ENCODE measurements at regions not wholly inside any gene's neighbourhood (a gene's known extent, or its start where the extent isn't known, plus 50 kb on each side); places are given as distances from the start of the nearest gene placed in this dataset.
"Not testable (repeated sequence)": the region's sequence is repeated elsewhere in the genome, so short reads cannot be mapped to it uniquely, and the experiment has no call there.

DNA sequence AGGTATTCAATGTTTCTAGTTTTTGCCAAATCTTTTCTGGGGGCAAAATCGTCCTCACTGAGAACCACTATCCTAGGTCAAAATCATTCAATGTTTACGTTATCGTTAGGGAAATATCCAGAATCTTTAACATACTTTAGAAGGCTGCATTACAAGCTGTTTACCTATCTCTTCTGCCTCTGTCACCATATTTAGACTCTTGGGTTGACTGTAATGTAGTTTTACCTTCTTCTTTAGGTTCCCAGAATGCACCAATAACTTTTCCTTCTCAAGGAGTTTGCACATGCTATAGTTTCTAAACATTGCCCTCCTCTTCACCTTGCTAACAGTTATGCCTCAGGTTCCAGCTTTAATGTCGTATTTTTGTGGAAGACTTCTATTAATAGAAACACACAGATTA, 1185.5 kb upstream of the ADGRB3 start:
- ChIA-PET POLR2A (no interaction called here), CTCF (no interaction called here)
- no peak overlapping the region for H3K4me3 ChIP-seq (ENCODE audit: low read depth, low read length)
- no peak for DNase-seq (ENCODE audit: low read depth, low spot score)
- TF ChIP-seq, protein P1, sequence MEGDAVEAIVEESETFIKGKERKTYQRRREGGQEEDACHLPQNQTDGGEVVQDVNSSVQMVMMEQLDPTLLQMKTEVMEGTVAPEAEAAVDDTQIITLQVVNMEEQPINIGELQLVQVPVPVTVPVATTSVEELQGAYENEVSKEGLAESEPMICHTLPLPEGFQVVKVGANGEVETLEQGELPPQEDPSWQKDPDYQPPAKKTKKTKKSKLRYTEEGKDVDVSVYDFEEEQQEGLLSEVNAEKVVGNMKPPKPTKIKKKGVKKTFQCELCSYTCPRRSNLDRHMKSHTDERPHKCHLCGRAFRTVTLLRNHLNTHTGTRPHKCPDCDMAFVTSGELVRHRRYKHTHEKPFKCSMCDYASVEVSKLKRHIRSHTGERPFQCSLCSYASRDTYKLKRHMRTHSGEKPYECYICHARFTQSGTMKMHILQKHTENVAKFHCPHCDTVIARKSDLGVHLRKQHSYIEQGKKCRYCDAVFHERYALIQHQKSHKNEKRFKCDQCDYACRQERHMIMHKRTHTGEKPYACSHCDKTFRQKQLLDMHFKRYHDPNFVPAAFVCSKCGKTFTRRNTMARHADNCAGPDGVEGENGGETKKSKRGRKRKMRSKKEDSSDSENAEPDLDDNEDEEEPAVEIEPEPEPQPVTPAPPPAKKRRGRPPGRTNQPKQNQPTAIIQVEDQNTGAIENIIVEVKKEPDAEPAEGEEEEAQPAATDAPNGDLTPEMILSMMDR (IDR thresholded peaks at IDR 0.05; ENCODE audit: insufficient read depth, low read length, missing control alignments), result no peak

DNA sequence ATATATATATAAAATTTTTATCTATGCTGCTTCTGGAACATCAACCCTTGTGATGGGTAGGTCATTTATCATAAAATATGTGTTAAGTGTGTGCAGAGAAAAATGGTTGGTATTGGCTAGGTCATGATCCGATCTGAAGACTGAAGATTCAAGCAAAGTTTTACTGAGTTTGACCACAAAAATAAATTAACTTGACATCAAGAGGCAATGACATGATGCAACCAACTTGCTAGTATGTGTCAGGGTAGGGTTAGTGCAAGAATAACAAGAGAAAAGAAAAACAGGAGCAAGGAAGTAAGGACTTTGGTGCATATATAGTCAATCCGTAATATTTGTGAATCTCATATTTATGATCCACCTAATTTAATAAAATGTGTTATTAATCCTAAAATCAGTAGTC, 1202.0 kb upstream of the ADGRB3 start:
- DNase-seq (ENCODE audit: low read depth, low spot score), result no peak
- no peak overlapping the region for H3K4me3 ChIP-seq (ENCODE audit: low read depth, low read length)
- POLR2A ChIA-PET, result no interaction called here
- CTCF ChIA-PET, result no interaction called here
- TF ChIP-seq, protein P1 (IDR thresholded peaks at IDR 0.05; ENCODE audit: insufficient read depth, low read length, missing control alignments), result no peak

- no peak overlapping the region for H3K4me3 ChIP-seq (ENCODE audit: low read depth, low read length)
- ChIA-PET POLR2A (no interaction called here), CTCF (no interaction called here)
- TF ChIP-seq, protein P1 (IDR thresholded peaks at IDR 0.05; ENCODE audit: insufficient read depth, low read length, missing control alignments), result no peak
- no peak for DNase-seq (ENCODE audit: low read depth, low spot score)
Measured at GRCh38 chr6:67431076-67431475, 1204.0 kb upstream of the ADGRB3 start.

DNA sequence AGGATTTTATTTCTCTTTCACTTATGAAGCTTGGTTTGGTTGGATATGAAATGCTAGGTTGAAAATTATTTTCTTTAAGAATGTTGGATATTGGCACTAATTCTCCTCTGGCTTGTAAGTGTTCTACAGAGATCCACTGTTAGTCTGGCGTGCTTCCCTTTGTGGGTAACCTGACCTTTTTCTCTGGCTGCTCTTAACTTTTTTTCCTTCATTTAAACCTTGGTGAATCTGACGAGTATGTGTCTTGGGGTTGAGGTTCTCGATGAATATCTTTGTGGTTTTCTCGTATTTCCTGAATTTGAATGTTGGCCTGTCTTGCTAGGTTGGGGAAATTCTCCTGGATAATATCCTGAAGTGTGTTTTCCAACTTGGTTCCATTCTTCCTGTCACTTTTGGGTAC, 1208.4 kb upstream of the ADGRB3 start:
- DNase-seq (ENCODE audit: low read depth, low spot score); H3K4me3 ChIP-seq (ENCODE audit: low read depth, low read length); POLR2A ChIA-PET; CTCF ChIA-PET: not testable (repeated sequence)

GRCh38 chr6:67412035-67412434, 1223.0 kb upstream of the ADGRB3 start:
- DNase-seq (ENCODE audit: low read depth, low spot score), result no peak
- ChIA-PET CTCF (no interaction called here), POLR2A (no interaction called here)
- no peak overlapping the region for H3K4me3 ChIP-seq (ENCODE audit: low read depth, low read length)
- TF ChIP-seq, protein P1 (IDR thresholded peaks at IDR 0.05; ENCODE audit: insufficient read depth, low read length, missing control alignments), result no peak

DNA sequence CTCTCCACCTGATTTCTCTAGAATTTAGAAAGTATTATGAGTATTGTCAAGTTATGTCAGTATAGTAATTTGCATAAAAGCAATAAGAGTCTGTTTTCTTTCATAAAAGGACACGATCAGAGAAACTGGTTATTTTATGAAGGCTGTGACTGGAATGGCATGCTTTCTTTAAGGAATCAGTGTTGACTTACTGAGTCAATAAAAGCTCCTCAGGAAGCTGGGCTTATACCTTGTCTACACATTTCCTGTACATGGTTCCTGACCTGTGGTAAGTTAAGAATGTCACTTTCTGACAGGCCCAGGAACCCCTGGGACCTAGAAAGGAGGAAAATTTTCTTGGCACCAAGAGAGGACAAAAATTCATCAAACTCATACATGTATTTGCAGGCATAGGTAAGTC, 1224.0 kb upstream of the ADGRB3 start:
- CTCF ChIA-PET, result no interaction called here
- POLR2A ChIA-PET, result no interaction called here

GRCh38 chr6:67394254-67394653, 1240.8 kb upstream of the ADGRB3 start:
- TF ChIP-seq, protein P1 (IDR thresholded peaks at IDR 0.05; ENCODE audit: insufficient read depth, low read length, missing control alignments), result no peak
- no peak for DNase-seq (ENCODE audit: low read depth, low spot score)
- POLR2A ChIA-PET, result no interaction called here
- CTCF ChIA-PET, result no interaction called here
- H3K4me3 ChIP-seq (ENCODE audit: low read depth, low read length), result no peak overlapping the region

More for the DNA sequence above, 1224.0 kb upstream of the ADGRB3 start:
- TF ChIP-seq, protein P1 (IDR thresholded peaks at IDR 0.05; ENCODE audit: insufficient read depth, low read length, missing control alignments), result no peak
- no peak for DNase-seq (ENCODE audit: low read depth, low spot score)
- no peak overlapping the region for H3K4me3 ChIP-seq (ENCODE audit: low read depth, low read length)

All from AG04449 (cell line).